ENCODE measurements at regions not wholly inside any gene's neighbourhood (a gene's known extent, or its start where the extent isn't known, plus 50 kb on each side); places are given as distances from the start of the nearest gene placed in this dataset.

DNA sequence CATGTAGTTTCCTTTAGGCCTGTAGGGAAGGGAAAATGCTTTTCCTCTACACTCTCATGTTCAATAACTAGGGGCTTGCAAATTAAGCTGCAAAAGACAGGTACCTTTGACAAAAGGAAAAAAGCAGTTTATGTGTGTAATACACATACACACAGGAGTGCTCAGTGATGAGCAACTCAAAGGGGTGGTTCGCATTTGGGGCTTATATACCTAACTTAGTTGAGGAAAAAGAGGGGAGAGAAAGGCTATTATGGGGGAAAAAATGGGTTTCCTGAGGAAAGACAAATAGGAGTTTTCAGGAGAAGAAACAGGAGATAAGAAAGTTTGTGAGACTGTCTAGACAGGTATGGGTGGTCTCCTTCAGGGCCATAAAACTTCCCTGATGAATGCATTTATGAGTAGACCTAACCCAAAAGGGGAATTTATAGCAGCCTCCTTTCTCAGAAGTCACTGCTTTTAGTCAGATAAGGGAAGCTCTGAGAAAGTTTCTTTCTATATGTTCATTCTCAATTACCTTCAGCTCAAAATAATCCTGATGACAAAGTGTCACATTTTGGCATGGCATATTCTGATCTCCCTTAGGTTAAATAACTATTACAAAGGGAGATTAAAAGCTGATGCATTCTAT is 55.2 kb upstream of the EZH2 start:
- intact Hi-C loops (cut with micrococcal nuclease): no loop called here
- TF ChIP-seq CTCF (IDR thresholded peaks at IDR 0.05): no peak
- DNase-seq (no peak), ATAC-seq (ENCODE audit: low read depth) (no peak)
- Mint-ChIP-seq H3K36me3 (ENCODE audit: low read depth) (peaks cover 6% of the 10 kb centered on the region), H3K9me3 (no peaks in the 10 kb centered on the region), H3K27me3 (no peaks in the 10 kb centered on the region), H3K4me1 (peaks cover 17% of the 10 kb centered on the region), H3K4me3 (no peak overlapping the region), H3K27ac (no peak overlapping the region)
- ChIA-PET POLR2A (interaction anchor here (0.7 to 1.4 kb wide), 3 partner anchors 24 to 54 kb away, joined by 3 to 9 read pairs (median 3); no protein-coding TSS in a partner anchor), CTCF (interaction anchor here (0.5 to 0.7 kb wide), 2 partner anchors 56 to 315 kb away, joined by 3 read pairs; no protein-coding TSS in a partner anchor)

DNA sequence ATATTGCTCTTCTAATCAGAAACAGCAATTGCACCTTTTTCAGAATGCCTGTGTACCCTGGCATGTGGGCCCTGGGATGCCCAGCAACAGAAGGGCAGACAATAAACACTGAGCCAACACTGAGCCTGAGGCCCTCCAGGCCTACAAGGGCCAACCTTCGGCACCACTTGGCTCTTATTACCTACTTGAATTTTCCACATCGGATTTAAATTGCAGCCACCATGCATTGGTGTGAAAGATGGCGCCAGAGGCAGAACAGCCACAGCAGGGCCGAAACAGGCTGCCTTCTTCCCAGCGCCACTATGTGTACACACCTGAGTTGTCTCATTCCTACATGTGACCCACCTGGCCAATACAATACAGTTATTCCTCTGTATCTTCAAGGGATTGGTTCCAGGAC is 51.4 kb upstream of the EZH2 start:
- no peak for TF ChIP-seq CTCF (IDR thresholded peaks at IDR 0.05)
- intact Hi-C loops (cut with micrococcal nuclease): no loop called here
- Mint-ChIP-seq H3K4me3 (no peak overlapping the region), H3K4me1 (peaks cover 11% of the 10 kb centered on the region), H3K27me3 (no peaks in the 10 kb centered on the region), H3K36me3 (ENCODE audit: low read depth) (peaks cover under 1% of the 10 kb centered on the region), H3K9me3 (no peaks in the 10 kb centered on the region), H3K27ac (no peak overlapping the region)
- CTCF ChIA-PET: no interaction called here
- POLR2A ChIA-PET: no interaction called here
- ATAC-seq (ENCODE audit: low read depth) (no peak), DNase-seq (no peak)

All from activated B cell treated with CpG ODN at 0.5 μM for 24 hours (primary cell).